ENCODE measurements at regions not wholly inside any gene's neighbourhood (a gene's known extent, or its start where the extent isn't known, plus 50 kb on each side); places are given as distances from the start of the nearest gene placed in this dataset.

GRCh38 chr10:108180878-108181277 is 1016.4 kb upstream of the SORCS1 start:
- TF ChIP-seq, protein P1, sequence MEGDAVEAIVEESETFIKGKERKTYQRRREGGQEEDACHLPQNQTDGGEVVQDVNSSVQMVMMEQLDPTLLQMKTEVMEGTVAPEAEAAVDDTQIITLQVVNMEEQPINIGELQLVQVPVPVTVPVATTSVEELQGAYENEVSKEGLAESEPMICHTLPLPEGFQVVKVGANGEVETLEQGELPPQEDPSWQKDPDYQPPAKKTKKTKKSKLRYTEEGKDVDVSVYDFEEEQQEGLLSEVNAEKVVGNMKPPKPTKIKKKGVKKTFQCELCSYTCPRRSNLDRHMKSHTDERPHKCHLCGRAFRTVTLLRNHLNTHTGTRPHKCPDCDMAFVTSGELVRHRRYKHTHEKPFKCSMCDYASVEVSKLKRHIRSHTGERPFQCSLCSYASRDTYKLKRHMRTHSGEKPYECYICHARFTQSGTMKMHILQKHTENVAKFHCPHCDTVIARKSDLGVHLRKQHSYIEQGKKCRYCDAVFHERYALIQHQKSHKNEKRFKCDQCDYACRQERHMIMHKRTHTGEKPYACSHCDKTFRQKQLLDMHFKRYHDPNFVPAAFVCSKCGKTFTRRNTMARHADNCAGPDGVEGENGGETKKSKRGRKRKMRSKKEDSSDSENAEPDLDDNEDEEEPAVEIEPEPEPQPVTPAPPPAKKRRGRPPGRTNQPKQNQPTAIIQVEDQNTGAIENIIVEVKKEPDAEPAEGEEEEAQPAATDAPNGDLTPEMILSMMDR (conservative IDR thresholded peaks at IDR 0.05; ENCODE audit: low read depth, low read length), result no peak
- TF ChIP-seq, protein P2, sequence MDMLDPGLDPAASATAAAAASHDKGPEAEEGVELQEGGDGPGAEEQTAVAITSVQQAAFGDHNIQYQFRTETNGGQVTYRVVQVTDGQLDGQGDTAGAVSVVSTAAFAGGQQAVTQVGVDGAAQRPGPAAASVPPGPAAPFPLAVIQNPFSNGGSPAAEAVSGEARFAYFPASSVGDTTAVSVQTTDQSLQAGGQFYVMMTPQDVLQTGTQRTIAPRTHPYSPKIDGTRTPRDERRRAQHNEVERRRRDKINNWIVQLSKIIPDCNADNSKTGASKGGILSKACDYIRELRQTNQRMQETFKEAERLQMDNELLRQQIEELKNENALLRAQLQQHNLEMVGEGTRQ (IDR thresholded peaks at IDR 0.05; ENCODE audit: low read depth, low read length), result no peak
- TF ChIP-seq POLR2A (IDR thresholded peaks at IDR 0.05; ENCODE audit: low read depth, low read length) (no peak), RFX5 (IDR thresholded peaks at IDR 0.05; ENCODE audit: low read depth, low read length) (no peak), CHD1 (IDR thresholded peaks at IDR 0.05; ENCODE audit: low read depth, low read length) (no peak), RAD21 (IDR thresholded peaks at IDR 0.05; ENCODE audit: low read length) (no peak), FOS (IDR thresholded peaks at IDR 0.05; ENCODE audit: low read depth, low read length) (no peak), MAZ (IDR thresholded peaks at IDR 0.05; ENCODE audit: borderline replicate concordance, low read depth, low read length) (no peak), SMC3 (IDR thresholded peaks at IDR 0.05; ENCODE audit: low read depth, low read length) (no peak), NFE2L2 (IDR thresholded peaks at IDR 0.05; ENCODE audit: low read depth, low read length) (no peak), CEBPB (IDR thresholded peaks at IDR 0.05; ENCODE audit: low read depth, low read length) (no peak), MXI1 (IDR thresholded peaks at IDR 0.05; ENCODE audit: borderline replicate concordance, low read depth, low read length) (no peak), ELK1 (IDR thresholded peaks at IDR 0.05; ENCODE audit: borderline replicate concordance, low read depth, low read length) (no peak)

Data from IMR-90 (cell line).